K562 (cell line): ENCODE measurements at regions not wholly inside any gene's neighbourhood (a gene's known extent, or its start where the extent isn't known, plus 50 kb on each side); places are given as distances from the start of the nearest gene placed in this dataset.

ENCODE experiments used
- ATAC-seq: fragments of 200-7000 bp; cut with Tn5 transposase; 3 replicates; pipeline ENCODE4 v1.9.1; 2020; ENCODE audit warnings: moderate library complexity
- BruUV-seq: library from RNA; stranded (reverse); fragments of 400-500 nt; replicated peaks from 2 replicates; lab custom pipeline; 2021; lab: Mats Ljungman, UMichigan
- CTCF ChIA-PET: fragments of 300-600 bp; formaldehyde crosslinking; extraction: SDS; loops from one replicate; lab custom pipeline; 2021; ENCODE audit warnings: low intra/inter-chr PET ratio; lab: Yijun Ruan, JAX
- POLR2A ChIA-PET: fragments of 300-600, 350-650 bp; sonication (Branson Sonifier 250); formaldehyde crosslinking; extraction: SDS; loops from one replicate; lab custom pipeline; 2021; ENCODE audit warnings: antibody characterized with exemption, inconsistent platforms; lab: Yijun Ruan, JAX
- DNase-seq, 4 experiments: peaks; one replicate each; pipeline versions ENCODE4 v3.0.0 to v3.0.0-alpha.2; 2011 to 2018; ENCODE audit warnings: low spot score in 3 of 4, mixed read lengths in 3 of 4; ENCODE audit errors: extremely low read depth in 1 of 4
- FAIRE-seq: peaks from 2 replicates; lab custom pipeline; 2011; peaks lifted over from hg19 to GRCh38; lab: Jason Lieb, UNC
- H2AFZ ChIP-seq: 2 replicates; pipeline ENCODE4 v1.6.0; 2011; ENCODE audit warnings: low read depth, low read length, control low read depth, inconsistent platforms
- H3K27ac ChIP-seq: fragments of 200-600 bp; 3 replicates; pipeline ENCODE4 v1.8.0; 2011; ENCODE audit warnings: low read depth, mild to moderate bottlenecking, control low read depth, inconsistent platforms, low read length, moderate library complexity, mixed read lengths; ENCODE audit errors: extremely low read depth
- H3K27me3 ChIP-seq, 2 experiments: fragments of 300-600 bp in 1 of 2; 2 replicates in 1 of 2; 3 replicates in 1 of 2; pipeline versions ENCODE4 v1.6.0 to v1.8.0; 2011; ENCODE audit warnings: inconsistent platforms in 2 of 2, low read length in 2 of 2, mild to moderate bottlenecking in 1 of 2, mixed read lengths in 1 of 2, moderate library complexity in 1 of 2; ENCODE audit not compliant: control insufficient read depth in 2 of 2, insufficient read depth in 2 of 2
- H3K36me3 ChIP-seq: fragments of 300-600 bp; 3 replicates; pipeline ENCODE4 v1.8.0; 2011; ENCODE audit warnings: mild to moderate bottlenecking, low read length, inconsistent platforms; ENCODE audit not compliant: control insufficient read depth, insufficient read depth
- H3K4me1 ChIP-seq, 2 experiments: fragments of 200-600 bp in 1 of 2; replicated peaks in 1 of 2; 2 replicates in 1 of 2; 3 replicates in 1 of 2; pipeline versions ENCODE4 v1.5.1 to v1.8.0; 2011; ENCODE audit warnings: inconsistent platforms in 2 of 2, low read length in 2 of 2, mild to moderate bottlenecking in 1 of 2, mixed read lengths in 1 of 2, moderate library complexity in 1 of 2; ENCODE audit not compliant: control insufficient read depth in 2 of 2, insufficient read depth in 2 of 2
- H3K4me2 ChIP-seq: 2 replicates; pipeline ENCODE4 v1.6.1; 2011; ENCODE audit warnings: low read length, control low read depth, inconsistent platforms, mixed read lengths; ENCODE audit not compliant: insufficient read depth
- H3K4me3 ChIP-seq: fragments of 200-600 bp; sonication (generic), shearing (Covaris generic); 2 replicates; pipeline ENCODE4 v1.5.1; 2016; ENCODE audit warnings: control low read depth, inconsistent platforms
- H3K79me2 ChIP-seq: fragments of 200-600 bp; 3 replicates; pipeline ENCODE4 v1.8.0; 2011; ENCODE audit warnings: low read length, inconsistent platforms; ENCODE audit not compliant: control insufficient read depth, insufficient read depth
- H3K9ac ChIP-seq, 2 experiments: 2 replicates each; pipeline versions ENCODE4 v1.6.0 to v1.6.1; 2011; ENCODE audit warnings: low read depth in 2 of 2, low read length in 2 of 2, control low read depth in 1 of 2, inconsistent platforms in 1 of 2, mild to moderate bottlenecking in 1 of 2, mixed read lengths in 1 of 2; ENCODE audit not compliant: insufficient read depth in 1 of 2
- H3K9me1 ChIP-seq: one replicate; pipeline ENCODE4 v1.6.0; 2011; ENCODE audit warnings: inconsistent platforms, mild to moderate bottlenecking, low read length, moderate library complexity; ENCODE audit not compliant: control insufficient read depth, insufficient read depth
- H3K9me3 ChIP-seq: replicated peaks from 2 replicates; pipeline ENCODE4 v1.5.1; 2011; ENCODE audit warnings: low read depth, low read length, inconsistent platforms; ENCODE audit not compliant: control insufficient read depth, insufficient read depth
- H4K20me1 ChIP-seq: replicated peaks from 2 replicates; pipeline ENCODE4 v1.6.1; 2011; ENCODE audit warnings: low read length, inconsistent platforms, mixed read lengths; ENCODE audit not compliant: control insufficient read depth, insufficient read depth
- BRD9 ChIP-seq: fragments of 450-650 bp; IDR thresholded peaks from 2 replicates; pipeline ENCODE4 v1.6.1; 2018; ENCODE audit warnings: low read depth; ENCODE audit not compliant: partially characterized antibody
- CEBPB ChIP-seq: fragments of 450-650 bp; IDR thresholded peaks from 2 replicates; pipeline ENCODE4 v1.6.1; 2016; ENCODE audit warnings: missing genetic modification characterization, missing compliant biosample characterization
- HDGF ChIP-seq: fragments of 450-650 bp; IDR thresholded peaks from 2 replicates; pipeline ENCODE4 v1.6.1; 2016
- HLTF ChIP-seq: fragments of 450-650 bp; IDR thresholded peaks from 2 replicates; pipeline ENCODE4 v1.6.1; 2016
- PHF8 ChIP-seq: fragments of 200-600 bp; sonication (generic); IDR thresholded peaks from 2 replicates; pipeline ENCODE4 v1.6.1; 2012; ENCODE audit warnings: mixed run types, mild to moderate bottlenecking, inconsistent platforms, low read length, moderate library complexity, borderline replicate concordance
- RAD51 ChIP-seq: fragments of 450-650 bp; IDR thresholded peaks from 2 replicates; pipeline ENCODE4 v1.7.1; 2016; ENCODE audit warnings: low read depth, mild to moderate bottlenecking, borderline replicate concordance
- TRIM24 ChIP-seq, 2 experiments: fragments of 450-650 bp; IDR thresholded peaks; 2 replicates each; pipeline ENCODE4 v1.6.1; 2016
- ZNF134 ChIP-seq: fragments of 250-450 bp; sonication (Bioruptor Pico); conservative IDR thresholded peaks from 2 replicates; pipeline ENCODE4 v1.4.0; 2020
- ZNF140 ChIP-seq: fragments of 250-450 bp; sonication (Bioruptor Pico); IDR thresholded peaks from 2 replicates; pipeline ENCODE4 v1.8.0; 2021; ENCODE audit warnings: moderate library complexity, mild to moderate bottlenecking, inconsistent platforms
- ZNF24 ChIP-seq: fragments of 450-650 bp; IDR thresholded peaks from 2 replicates; pipeline ENCODE4 v1.6.1; 2016
- ZNF263 ChIP-seq: sonication (generic); formaldehyde crosslinking; IDR thresholded peaks from 2 replicates; pipeline ENCODE4 v1.8.0; 2022; ENCODE audit warnings: mild to moderate bottlenecking, missing genetic modification reagents, borderline replicate concordance
- ZNF395 ChIP-seq: fragments of 200-800 bp; sonication (Bioruptor generic); IDR thresholded peaks from 2 replicates; pipeline ENCODE4 v1.6.1; 2017; ENCODE audit warnings: missing genetic modification characterization, missing compliant biosample characterization
- ZNF785 ChIP-seq: fragments of 250-450 bp; sonication (Bioruptor Pico); IDR thresholded peaks from 2 replicates; pipeline ENCODE4 v1.4.0; 2020; ENCODE audit warnings: mild to moderate bottlenecking
- in situ Hi-C: fragments of 300-500 bp; cut with MboI; formaldehyde crosslinking; loops from 4 replicates; pipeline ENCODE4 v1.15.0; 2018; ENCODE audit warnings: inconsistent platforms, mixed read lengths
- intact Hi-C: fragments of 100-400 bp; cut with micrococcal nuclease; formaldehyde crosslinking; loops from 2 replicates; pipeline ENCODE4 v1.14.2; 2022
- TF ChIP-seq, protein P1 (sequence below): sonication (generic); formaldehyde crosslinking; IDR thresholded peaks from 2 replicates; pipeline ENCODE4 v1.8.0; 2022; ENCODE audit warnings: mild to moderate bottlenecking, missing genetic modification reagents
- TF ChIP-seq, protein P2 (sequence below): fragments of 250-450 bp; sonication (Bioruptor Pico); IDR thresholded peaks from 2 replicates; pipeline ENCODE4 v1.9.0; 2021; ENCODE audit warnings: mild to moderate bottlenecking, inconsistent platforms

- ChIA-PET CTCF (no interaction called here), POLR2A (no interaction called here)
- ATAC-seq: no peak
- Histone ChIP-seq H3K79me2 (no peaks in the 10 kb centered on the region), H3K9ac (no peak overlapping the region), H2AFZ (no peak overlapping the region), H3K4me1 (no peaks in the 10 kb centered on the region), H3K36me3 (no peaks in the 10 kb centered on the region), H4K20me1 (no peaks in the 10 kb centered on the region), H3K27ac (no peak overlapping the region), H3K9me3 (no peaks in the 10 kb centered on the region), H3K27me3 (no peaks in the 10 kb centered on the region), H3K4me2 (no peak overlapping the region), H3K9me1 (no peaks in the 10 kb centered on the region), H3K4me3 (no peak overlapping the region)
- DNase-seq: no peak
- intact Hi-C loops (no loop called here), in situ Hi-C loops (no loop called here)
- no peak for FAIRE-seq
- no TSS peak for BruUV-seq
- TF ChIP-seq ZNF24 (no peak), ZNF263 (CRISPR knock-in tag) (no peak), BRD9 (no peak), ZNF395 (CRISPR knock-in tag) (no peak), HLTF (no peak), CEBPB (tag) (no peak), ZNF134 (CRISPR knock-in tag) (no peak), ZNF785 (CRISPR knock-in tag) (no peak), HDGF (no peak), ZNF140 (CRISPR knock-in tag) (no peak), TRIM24 (IDR thresholded peaks at IDR 0.05) (no peak), PHF8 (no peak), RAD51 (no peak)
- TF ChIP-seq, protein P1, sequence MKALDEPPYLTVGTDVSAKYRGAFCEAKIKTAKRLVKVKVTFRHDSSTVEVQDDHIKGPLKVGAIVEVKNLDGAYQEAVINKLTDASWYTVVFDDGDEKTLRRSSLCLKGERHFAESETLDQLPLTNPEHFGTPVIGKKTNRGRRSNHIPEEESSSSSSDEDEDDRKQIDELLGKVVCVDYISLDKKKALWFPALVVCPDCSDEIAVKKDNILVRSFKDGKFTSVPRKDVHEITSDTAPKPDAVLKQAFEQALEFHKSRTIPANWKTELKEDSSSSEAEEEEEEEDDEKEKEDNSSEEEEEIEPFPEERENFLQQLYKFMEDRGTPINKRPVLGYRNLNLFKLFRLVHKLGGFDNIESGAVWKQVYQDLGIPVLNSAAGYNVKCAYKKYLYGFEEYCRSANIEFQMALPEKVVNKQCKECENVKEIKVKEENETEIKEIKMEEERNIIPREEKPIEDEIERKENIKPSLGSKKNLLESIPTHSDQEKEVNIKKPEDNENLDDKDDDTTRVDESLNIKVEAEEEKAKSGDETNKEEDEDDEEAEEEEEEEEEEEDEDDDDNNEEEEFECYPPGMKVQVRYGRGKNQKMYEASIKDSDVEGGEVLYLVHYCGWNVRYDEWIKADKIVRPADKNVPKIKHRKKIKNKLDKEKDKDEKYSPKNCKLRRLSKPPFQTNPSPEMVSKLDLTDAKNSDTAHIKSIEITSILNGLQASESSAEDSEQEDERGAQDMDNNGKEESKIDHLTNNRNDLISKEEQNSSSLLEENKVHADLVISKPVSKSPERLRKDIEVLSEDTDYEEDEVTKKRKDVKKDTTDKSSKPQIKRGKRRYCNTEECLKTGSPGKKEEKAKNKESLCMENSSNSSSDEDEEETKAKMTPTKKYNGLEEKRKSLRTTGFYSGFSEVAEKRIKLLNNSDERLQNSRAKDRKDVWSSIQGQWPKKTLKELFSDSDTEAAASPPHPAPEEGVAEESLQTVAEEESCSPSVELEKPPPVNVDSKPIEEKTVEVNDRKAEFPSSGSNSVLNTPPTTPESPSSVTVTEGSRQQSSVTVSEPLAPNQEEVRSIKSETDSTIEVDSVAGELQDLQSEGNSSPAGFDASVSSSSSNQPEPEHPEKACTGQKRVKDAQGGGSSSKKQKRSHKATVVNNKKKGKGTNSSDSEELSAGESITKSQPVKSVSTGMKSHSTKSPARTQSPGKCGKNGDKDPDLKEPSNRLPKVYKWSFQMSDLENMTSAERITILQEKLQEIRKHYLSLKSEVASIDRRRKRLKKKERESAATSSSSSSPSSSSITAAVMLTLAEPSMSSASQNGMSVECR (CRISPR knock-in tag): no peak
- TF ChIP-seq, protein P2, sequence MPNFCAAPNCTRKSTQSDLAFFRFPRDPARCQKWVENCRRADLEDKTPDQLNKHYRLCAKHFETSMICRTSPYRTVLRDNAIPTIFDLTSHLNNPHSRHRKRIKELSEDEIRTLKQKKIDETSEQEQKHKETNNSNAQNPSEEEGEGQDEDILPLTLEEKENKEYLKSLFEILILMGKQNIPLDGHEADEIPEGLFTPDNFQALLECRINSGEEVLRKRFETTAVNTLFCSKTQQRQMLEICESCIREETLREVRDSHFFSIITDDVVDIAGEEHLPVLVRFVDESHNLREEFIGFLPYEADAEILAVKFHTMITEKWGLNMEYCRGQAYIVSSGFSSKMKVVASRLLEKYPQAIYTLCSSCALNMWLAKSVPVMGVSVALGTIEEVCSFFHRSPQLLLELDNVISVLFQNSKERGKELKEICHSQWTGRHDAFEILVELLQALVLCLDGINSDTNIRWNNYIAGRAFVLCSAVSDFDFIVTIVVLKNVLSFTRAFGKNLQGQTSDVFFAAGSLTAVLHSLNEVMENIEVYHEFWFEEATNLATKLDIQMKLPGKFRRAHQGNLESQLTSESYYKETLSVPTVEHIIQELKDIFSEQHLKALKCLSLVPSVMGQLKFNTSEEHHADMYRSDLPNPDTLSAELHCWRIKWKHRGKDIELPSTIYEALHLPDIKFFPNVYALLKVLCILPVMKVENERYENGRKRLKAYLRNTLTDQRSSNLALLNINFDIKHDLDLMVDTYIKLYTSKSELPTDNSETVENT (CRISPR knock-in tag): no peak
Observed at GRCh38 chr6:71125216-71125615, 163.4 kb upstream of the OGFRL1 start.
